NCI-H1417 treated with DMSO at 0.1 percent for 48 hours (cell line): ENCODE measurements at regions not wholly inside any gene's neighbourhood (a gene's known extent, or its start where the extent isn't known, plus 50 kb on each side); places are given as distances from the start of the nearest gene placed in this dataset.
"Not testable (repeated sequence)": the region's sequence is repeated elsewhere in the genome, so short reads cannot be mapped to it uniquely, and the experiment has no call there.

Experiments used
- DNase-seq: peaks from one replicate; lab custom pipeline; 2025; lab: John Stamatoyannopoulos, UW

DNA sequence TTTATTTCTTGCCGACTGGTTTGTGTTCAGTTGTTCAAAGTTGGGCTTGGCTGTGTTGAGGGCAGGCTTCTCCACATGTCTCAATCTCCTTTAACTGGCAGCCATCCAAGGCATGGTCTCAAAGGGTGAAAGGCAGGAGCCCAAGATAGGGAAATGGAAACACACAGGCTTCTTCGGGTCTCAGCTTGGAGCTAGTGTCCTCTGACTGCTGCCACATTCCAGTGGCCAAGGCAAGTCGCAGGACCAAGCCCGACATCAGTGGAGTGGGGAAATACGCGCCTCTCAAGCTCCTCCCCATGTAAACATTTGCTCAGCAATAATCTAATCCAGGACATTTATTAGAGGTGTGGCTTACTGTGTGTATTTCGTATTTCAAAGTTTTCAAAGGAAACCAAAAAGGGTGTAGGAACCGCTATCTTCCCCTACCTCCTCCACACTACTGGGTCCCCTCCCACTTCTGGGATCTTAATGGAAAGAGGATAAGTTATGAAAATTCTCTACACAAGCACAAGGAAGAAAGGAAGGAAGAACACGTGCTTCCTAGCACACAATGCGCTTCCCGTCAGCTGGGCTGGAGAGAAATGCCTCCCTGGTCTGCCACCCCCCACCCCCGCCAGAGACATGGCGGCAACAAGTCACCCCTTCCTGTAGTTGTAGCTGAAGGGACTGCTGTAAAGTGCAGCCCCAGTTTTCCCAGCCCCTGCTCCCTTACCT lies 181.7 kb downstream of the FAM43A start:
- no peak for DNase-seq

- no peak for DNase-seq
Observed at GRCh38 chr3:194868831-194869230, 183.1 kb downstream of the FAM43A start.

GRCh38 chr3:194869482-194870169 lies 183.9 kb downstream of the FAM43A start:
- no peak for DNase-seq

- DNase-seq = no peak
Observed at GRCh38 chr3:194870394-194871110, 184.9 kb downstream of the FAM43A start.

DNA sequence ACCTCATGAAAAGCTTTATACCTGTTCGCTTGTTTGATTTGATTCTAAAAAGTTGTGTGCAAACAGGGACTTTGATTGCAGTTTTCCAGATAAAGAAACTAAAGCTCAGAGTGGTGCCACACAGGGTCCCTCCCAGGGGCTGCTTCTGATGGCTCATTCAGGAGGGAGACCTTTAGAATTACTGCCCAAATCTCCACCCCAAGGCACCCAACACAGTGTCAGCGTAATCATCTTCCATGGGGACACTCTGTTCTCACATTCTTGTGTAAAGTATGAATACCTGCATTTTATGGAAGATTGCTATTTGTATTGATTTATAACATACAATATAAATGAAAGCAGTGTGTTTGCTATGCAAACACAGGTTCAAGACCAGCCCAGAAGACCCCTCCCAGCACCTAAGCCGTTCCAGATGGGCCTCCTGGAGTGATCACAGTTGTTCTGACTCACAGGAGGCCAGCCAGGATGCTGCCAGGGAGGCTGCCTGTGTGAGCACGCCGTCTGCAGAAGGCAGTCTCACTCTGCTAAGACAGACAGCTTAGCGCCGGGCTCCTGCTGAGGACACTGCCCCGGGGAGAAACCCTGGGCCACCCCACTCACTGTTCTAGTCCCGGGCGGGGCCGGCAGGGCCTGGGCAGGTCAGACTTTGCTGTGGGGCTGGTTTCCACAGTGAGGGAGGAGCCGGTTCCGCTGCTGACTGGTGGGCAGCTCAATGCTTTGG lies 185.6 kb downstream of the FAM43A start:
- peak; percentile 60 for DNase-seq

DNA sequence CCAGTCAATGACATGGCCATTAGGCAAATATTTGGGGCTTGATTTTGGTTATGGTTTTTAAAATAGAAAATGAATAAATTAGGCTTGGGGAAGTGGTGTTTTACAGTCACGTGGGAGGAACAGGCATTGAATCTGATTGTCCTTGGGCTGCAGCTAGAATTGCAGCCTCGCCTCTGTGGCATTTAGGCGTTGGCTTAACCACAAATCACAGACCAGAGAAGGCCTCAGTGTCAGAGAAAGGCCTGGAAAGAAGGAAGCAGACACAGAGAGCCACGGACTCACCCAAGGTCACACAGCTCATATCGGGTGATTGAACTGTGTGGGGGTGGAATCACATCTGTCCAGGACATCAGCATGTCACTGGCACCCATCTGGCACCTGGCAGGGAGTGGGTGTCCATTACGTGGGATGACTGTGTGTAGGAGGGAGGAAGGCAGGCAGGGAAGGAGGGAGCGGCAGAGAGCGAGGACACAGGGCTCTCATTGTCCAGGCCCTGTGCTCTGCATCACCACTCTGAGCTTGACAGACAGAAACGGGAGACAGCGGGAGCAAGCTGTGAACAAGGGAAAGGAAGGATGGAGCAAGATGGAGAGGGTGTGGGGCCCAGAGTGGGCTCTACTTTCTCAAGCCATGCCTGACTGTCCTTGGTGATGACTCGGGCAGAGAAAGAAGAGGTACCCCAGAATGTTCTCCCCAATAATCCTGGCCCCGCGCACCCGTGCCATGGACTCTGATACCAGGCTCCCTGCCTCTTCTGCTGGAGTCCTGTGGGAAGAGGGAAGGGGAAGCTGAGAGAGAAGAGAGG lies 186.4 kb downstream of the FAM43A start:
- DNase-seq = no peak

GRCh38 chr3:194872669-194872977 lies 186.9 kb downstream of the FAM43A start:
- DNase-seq = no peak

GRCh38 chr3:194873474-194873873 lies 187.8 kb downstream of the FAM43A start:
- not testable (repeated sequence) for DNase-seq

GRCh38 chr3:194874206-194874605 lies 188.5 kb downstream of the FAM43A start:
- DNase-seq = no peak

DNA sequence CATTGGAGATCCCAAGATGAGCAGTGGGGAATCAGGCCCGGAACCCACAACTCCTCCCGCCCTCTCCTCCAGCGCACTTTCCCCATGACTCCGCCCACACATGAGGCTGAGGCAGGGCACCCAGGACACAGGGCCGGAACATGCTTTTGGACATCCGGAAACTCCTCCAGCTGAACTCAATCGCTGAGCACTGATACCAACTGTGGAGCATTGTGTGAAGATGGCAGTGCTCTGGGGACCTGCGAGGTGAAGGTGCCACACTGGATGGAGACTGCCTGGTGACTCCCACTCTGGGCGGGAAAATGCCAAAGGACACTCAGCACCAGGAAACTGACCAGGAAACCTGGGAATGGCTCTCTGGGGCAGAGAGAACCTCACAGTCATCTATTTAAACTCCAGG lies 189.1 kb downstream of the FAM43A start:
- no peak for DNase-seq

GRCh38 chr3:194875581-194876402 lies 190.1 kb downstream of the FAM43A start:
- DNase-seq = no peak

DNA sequence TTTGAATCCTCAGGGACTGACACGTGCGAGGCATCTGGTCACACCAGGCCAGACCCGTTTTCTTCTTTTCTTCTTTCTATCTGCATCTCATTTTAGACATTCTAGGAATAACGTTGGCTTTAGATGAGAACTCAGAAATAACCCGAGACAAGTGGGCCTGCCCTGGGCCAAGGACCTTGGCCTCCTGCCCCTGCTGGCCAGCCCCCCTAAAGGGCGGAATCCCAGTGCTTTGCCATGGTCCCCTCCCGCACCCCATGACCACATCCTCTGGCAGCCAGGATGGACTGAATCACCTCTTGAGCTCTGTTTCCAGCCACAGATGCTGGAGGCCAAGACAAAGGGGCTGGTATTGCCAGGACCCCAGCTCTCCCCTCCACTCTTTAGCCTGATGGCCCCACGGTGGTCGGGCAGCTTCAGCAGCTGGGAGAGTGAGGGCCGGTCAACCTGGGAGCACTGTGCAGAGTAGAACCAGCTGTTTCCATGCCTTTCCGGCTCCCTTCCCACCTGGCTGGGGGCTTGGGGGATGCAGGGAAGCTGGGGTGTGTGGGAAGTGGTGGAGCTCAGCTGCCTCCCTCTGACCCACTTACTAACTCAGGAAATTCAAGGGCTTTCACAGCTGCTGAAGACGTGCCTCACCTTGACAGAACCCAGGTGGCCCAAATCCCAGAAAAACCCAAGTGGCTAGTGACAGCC lies 190.9 kb downstream of the FAM43A start:
- DNase-seq = no peak

DNA sequence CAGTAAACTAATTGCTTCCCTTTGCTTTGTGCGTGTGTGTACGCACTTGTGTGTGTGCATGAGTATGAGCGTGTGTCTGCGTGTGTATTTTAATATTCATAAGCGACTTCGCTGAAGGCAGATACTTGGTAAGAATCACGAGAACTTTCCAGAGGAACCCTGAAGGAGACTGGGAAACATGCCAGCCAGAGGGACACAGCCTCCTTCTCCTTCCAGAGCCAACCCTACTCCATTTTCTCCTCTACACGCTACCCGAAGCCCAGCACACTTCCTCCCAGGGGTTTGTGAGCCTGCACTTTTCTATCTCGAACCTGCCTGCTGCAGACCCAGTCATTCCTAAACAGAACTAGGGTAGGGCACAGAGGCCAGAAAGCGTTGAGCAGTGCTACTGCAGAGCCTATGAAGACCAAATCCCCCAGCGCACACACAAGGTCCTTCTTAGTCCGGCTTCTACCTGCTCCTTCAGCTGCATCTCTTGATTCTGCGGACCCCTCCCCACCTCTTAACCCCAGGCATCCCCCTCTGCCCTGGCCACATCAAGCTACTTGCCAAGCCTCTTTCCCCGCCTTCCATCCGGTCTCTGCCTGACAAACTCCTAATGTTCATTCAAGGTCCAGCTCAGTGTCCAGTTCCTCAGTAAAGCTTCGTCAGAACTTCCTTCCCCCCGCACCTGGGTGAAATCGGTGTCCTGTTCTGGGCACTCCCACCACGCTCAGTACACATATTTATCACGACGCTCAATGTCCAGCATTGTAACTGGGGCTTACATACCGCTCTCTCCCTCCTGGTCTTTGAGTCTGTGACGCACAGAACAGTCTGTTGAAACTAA lies 191.8 kb downstream of the FAM43A start:
- DNase-seq = no peak

- DNase-seq = no peak
Observed at GRCh38 chr3:194879126-194879877, 193.6 kb downstream of the FAM43A start.

GRCh38 chr3:194879991-194880939 lies 194.6 kb downstream of the FAM43A start:
- peak; percentile 23 for DNase-seq

GRCh38 chr3:194880940-194881925 lies 195.6 kb downstream of the FAM43A start:
- no peak for DNase-seq
